IMR-90 (cell line): ENCODE measurements at regions not wholly inside any gene's neighbourhood (a gene's known extent, or its start where the extent isn't known, plus 50 kb on each side); places are given as distances from the start of the nearest gene placed in this dataset.

Experiments
- ATAC-seq: fragments of 200-7000 bp; cut with Tn5 transposase; 2 replicates; pipeline ENCODE4 v1.9.1; 2020; ENCODE audit warnings: low read depth, mild to moderate bottlenecking, moderate library complexity
- BruUV-seq: library from RNA; stranded (reverse); fragments of 400-500 nt; replicated peaks from 2 replicates; lab custom pipeline; 2021; lab: Mats Ljungman, UMichigan
- CTCF ChIA-PET: fragments of 300-600 bp; formaldehyde crosslinking; extraction: SDS; loops from one replicate; lab custom pipeline; 2021; ENCODE audit warnings: antibody characterized with exemption; lab: Yijun Ruan, JAX
- POLR2A ChIA-PET: fragments of 300-600 bp; sonication (Branson Sonifier 250); formaldehyde crosslinking; loops from one replicate; lab custom pipeline; 2022; ENCODE audit warnings: antibody characterized with exemption; ENCODE audit not compliant: unreplicated experiment; lab: Charles Lee
- DNase-seq: peaks from one replicate; pipeline ENCODE4 v3.0.0; 2013
- H2AFZ ChIP-seq: replicated peaks from 2 replicates; pipeline ENCODE3; 2013; ENCODE audit warnings: low read length, mild to moderate bottlenecking; ENCODE audit not compliant: poor library complexity
- H2AK5ac ChIP-seq: 2 replicates; pipeline ENCODE4 v1.6.1; 2013; ENCODE audit warnings: low read depth, low read length, inconsistent platforms
- H2AK9ac ChIP-seq: replicated peaks from 2 replicates; pipeline ENCODE3; 2013; ENCODE audit warnings: mild to moderate bottlenecking, low read depth, low read length, moderate library complexity; ENCODE audit not compliant: poor library complexity
- H2BK120ac ChIP-seq: 2 replicates; pipeline ENCODE4 v1.6.1; 2013; ENCODE audit warnings: low read depth, low read length, inconsistent platforms
- H2BK15ac ChIP-seq: 3 replicates; pipeline ENCODE4 v1.6.1; 2013; ENCODE audit warnings: low read depth, low read length, inconsistent platforms
- H2BK20ac ChIP-seq: 2 replicates; pipeline ENCODE4 v1.6.1; 2013; ENCODE audit warnings: low read depth, mild to moderate bottlenecking, inconsistent platforms, low read length, moderate library complexity
- H2BK5ac ChIP-seq: 2 replicates; pipeline ENCODE4 v1.6.1; 2013; ENCODE audit warnings: mild to moderate bottlenecking, low read depth, low read length, inconsistent platforms; ENCODE audit not compliant: poor library complexity, severe bottlenecking
- H3K14ac ChIP-seq: replicated peaks from 2 replicates; pipeline ENCODE4 v1.6.1; 2013; ENCODE audit warnings: low read depth, low read length, inconsistent platforms
- H3K18ac ChIP-seq: 2 replicates; pipeline ENCODE4 v1.6.1; 2013; ENCODE audit warnings: low read depth, low read length, control low read depth
- H3K23ac ChIP-seq: 2 replicates; pipeline ENCODE4 v1.6.1; 2013; ENCODE audit warnings: low read depth, low read length, inconsistent platforms
- H3K27ac ChIP-seq: 2 replicates; pipeline ENCODE4 v1.5.1; 2013; ENCODE audit warnings: mild to moderate bottlenecking, control low read depth, low read length; ENCODE audit not compliant: insufficient read depth
- H3K27me3 ChIP-seq: 2 replicates; pipeline ENCODE4 v1.6.1; 2013; ENCODE audit warnings: low read length; ENCODE audit not compliant: control insufficient read depth, insufficient read depth
- H3K36me3 ChIP-seq: 2 replicates; pipeline ENCODE4 v1.6.1; 2013; ENCODE audit warnings: low read length, mixed read lengths; ENCODE audit not compliant: control insufficient read depth, insufficient read depth
- H3K4ac ChIP-seq: 2 replicates; pipeline ENCODE4 v1.6.1; 2013; ENCODE audit warnings: low read depth, low read length, inconsistent platforms
- H3K4me1 ChIP-seq: 2 replicates; pipeline ENCODE4 v1.6.1; 2013; ENCODE audit warnings: low read length, mixed read lengths; ENCODE audit not compliant: control insufficient read depth, insufficient read depth
- H3K4me2 ChIP-seq: 2 replicates; pipeline ENCODE4 v1.6.1; 2013; ENCODE audit warnings: low read depth, mild to moderate bottlenecking, control low read depth, low read length, moderate library complexity
- H3K4me3 ChIP-seq: 2 replicates; pipeline ENCODE4 v1.5.1; 2013; ENCODE audit warnings: low read depth, mild to moderate bottlenecking, control low read depth, low read length, moderate library complexity; ENCODE audit not compliant: insufficient read depth
- H3K56ac ChIP-seq: 2 replicates; pipeline ENCODE4 v1.6.1; 2013; ENCODE audit warnings: low read length, inconsistent platforms; ENCODE audit not compliant: insufficient read depth; ENCODE audit errors: extremely low read depth
- H3K79me1 ChIP-seq, 2 experiments: 2 replicates each; pipeline ENCODE4 v1.6.1; 2013; ENCODE audit warnings: low read length in 2 of 2, inconsistent platforms in 1 of 2, low read depth in 1 of 2
- H3K9ac ChIP-seq: 2 replicates; pipeline ENCODE4 v1.6.1; 2013; ENCODE audit warnings: low read depth, low read length, control low read depth
- H3K9me1 ChIP-seq: 2 replicates; pipeline ENCODE4 v1.6.1; 2013; ENCODE audit warnings: low read length, inconsistent platforms; ENCODE audit not compliant: insufficient read depth
- H3K9me3 ChIP-seq: 2 replicates; pipeline ENCODE4 v1.6.1; 2013; ENCODE audit warnings: low read length; ENCODE audit not compliant: control insufficient read depth, insufficient read depth
- H4K20me1 ChIP-seq: 2 replicates; pipeline ENCODE4 v1.6.1; 2013; ENCODE audit warnings: low read length, inconsistent platforms; ENCODE audit not compliant: insufficient read depth
- H4K5ac ChIP-seq: 2 replicates; pipeline ENCODE4 v1.6.1; 2013; ENCODE audit warnings: mild to moderate bottlenecking, low read depth, low read length, control low read depth
- H4K8ac ChIP-seq, 2 experiments: 2 replicates each; pipeline ENCODE4 v1.6.1; 2013; ENCODE audit warnings: low read depth in 2 of 2, low read length in 2 of 2, control low read depth in 1 of 2, inconsistent platforms in 1 of 2
- H4K91ac ChIP-seq: 2 replicates; pipeline ENCODE4 v1.6.1; 2013; ENCODE audit warnings: low read depth, low read length, inconsistent platforms; ENCODE audit not compliant: insufficient read depth
- BHLHE40 ChIP-seq: fragments of 150-350 bp; IDR thresholded peaks from 2 replicates; pipeline ENCODE4 v1.6.1; 2016; ENCODE audit warnings: mild to moderate bottlenecking, low read depth, low read length
- CEBPB ChIP-seq: IDR thresholded peaks from 2 replicates; pipeline ENCODE4 v1.6.1; 2012; ENCODE audit warnings: low read depth, low read length, improper control_type of control experiment
- FOS ChIP-seq: fragments of 150-350 bp; IDR thresholded peaks from 2 replicates; pipeline ENCODE4 v1.6.1; 2016; ENCODE audit warnings: low read depth, low read length
- MAFK ChIP-seq: IDR thresholded peaks from 2 replicates; pipeline ENCODE4 v1.6.1; 2012; ENCODE audit warnings: low read depth, low read length, improper control_type of control experiment
- RFX5 ChIP-seq: IDR thresholded peaks from 2 replicates; pipeline ENCODE4 v1.8.0; 2012; ENCODE audit warnings: low read depth, mild to moderate bottlenecking, low read length, moderate library complexity
- dilution Hi-C: fragments of 300-500 bp; cut with HindIII; formaldehyde crosslinking; loops from one replicate; pipeline ENCODE4 v1.14.3; 2018; ENCODE audit warnings: low sequenced_read_pairs; ENCODE audit not compliant: unreplicated experiment
- in situ Hi-C: fragments of 300-500 bp; cut with MboI; formaldehyde crosslinking; loops from 3 replicates; pipeline ENCODE4 v1.14.3; 2019; ENCODE audit warnings: low sequenced_read_pairs, inconsistent platforms, mixed read lengths
- intact Hi-C: fragments of 100-400 bp; cut with micrococcal nuclease; formaldehyde crosslinking; loops from 2 replicates; pipeline ENCODE4 v1.10.0; 2022

DNA sequence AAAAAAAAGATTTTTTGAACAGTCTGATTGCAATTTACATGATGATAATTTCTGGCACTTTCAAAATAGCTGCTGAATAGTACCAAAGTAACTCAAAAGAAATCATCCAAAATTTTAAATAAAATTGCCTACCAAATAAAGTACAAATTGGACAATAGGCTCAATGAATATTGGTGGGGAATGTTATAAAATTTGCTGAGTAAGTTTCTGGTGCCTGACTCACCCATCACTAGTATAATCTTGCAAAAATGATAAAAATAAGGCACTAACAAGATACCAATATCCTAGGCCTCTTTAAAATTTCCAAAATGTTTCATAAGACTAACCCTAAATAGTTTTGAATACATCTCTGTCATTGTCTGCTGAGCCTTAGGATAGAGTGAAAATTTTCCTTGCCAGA, 145.3 kb upstream of the LRFN5 start:
- no peak overlapping the region for H3K4me3 ChIP-seq
- in situ Hi-C loops: no loop called here
- no peak for TF ChIP-seq RFX5
- TF ChIP-seq FOS: no peak
- no peak for TF ChIP-seq BHLHE40
- TF ChIP-seq MAFK: no peak
- TF ChIP-seq CEBPB: no peak
- no peak overlapping the region for H2AFZ ChIP-seq
- ATAC-seq: no peak
- no peaks in the 10 kb centered on the region for H3K27me3 ChIP-seq
- dilution Hi-C loops: no loop called here
- no peaks in the 10 kb centered on the region for H3K79me1 ChIP-seq
- no peaks in the 10 kb centered on the region for H3K9me1 ChIP-seq
- no peak overlapping the region for H2BK20ac ChIP-seq
- H3K23ac ChIP-seq: no peak overlapping the region
- H2BK120ac ChIP-seq: no peak overlapping the region
- no peak overlapping the region for H4K5ac ChIP-seq
- H3K9me3 ChIP-seq: no peaks in the 10 kb centered on the region
- H3K14ac ChIP-seq: no peak overlapping the region
- H2AK5ac ChIP-seq: no peak overlapping the region
- H2BK15ac ChIP-seq: no peak overlapping the region
- no peak overlapping the region for H3K56ac ChIP-seq
- H3K4me1 ChIP-seq: no peaks in the 10 kb centered on the region
- no peak overlapping the region for H4K91ac ChIP-seq
- no peak overlapping the region for H3K27ac ChIP-seq
- CTCF ChIA-PET: no interaction called here
- no peak overlapping the region for H3K4me2 ChIP-seq
- no peaks in the 10 kb centered on the region for H3K36me3 ChIP-seq
- intact Hi-C loops: no loop called here
- H3K9ac ChIP-seq: no peak overlapping the region
- DNase-seq: no peak
- no peaks in the 10 kb centered on the region for H4K20me1 ChIP-seq
- POLR2A ChIA-PET: no interaction called here
- BruUV-seq: no TSS peak
- no peak overlapping the region for H3K18ac ChIP-seq
- no peak overlapping the region for H2AK9ac ChIP-seq
- no peak overlapping the region for H4K8ac ChIP-seq
- no peak overlapping the region for H3K4ac ChIP-seq
- H2BK5ac ChIP-seq: no peak overlapping the region
